KMS-11 (cell line): ENCODE measurements at regions not wholly inside any gene's neighbourhood (a gene's known extent, or its start where the extent isn't known, plus 50 kb on each side); places are given as distances from the start of the nearest gene placed in this dataset.

Experiments
- H2AFZ ChIP-seq: fragments of 200-600 bp; sonication (generic); 2 replicates; pipeline ENCODE4 v1.6.1; 2016; ENCODE audit warnings: antibody characterized with exemption, mixed run types, low read depth
- H3K27ac ChIP-seq: fragments of 200-600 bp; sonication (generic); 2 replicates; pipeline ENCODE4 v1.6.1; 2016; ENCODE audit warnings: mild to moderate bottlenecking, mixed run types
- H3K27me3 ChIP-seq: fragments of 200-600 bp; sonication (generic); 2 replicates; pipeline ENCODE4 v1.6.1; 2017; ENCODE audit warnings: mild to moderate bottlenecking, low read depth, mixed run types, moderate library complexity; ENCODE audit not compliant: insufficient read depth
- H3K36me3 ChIP-seq: fragments of 200-600 bp; sonication (generic); 2 replicates; pipeline ENCODE4 v1.6.1; 2017; ENCODE audit warnings: mild to moderate bottlenecking, mixed run types; ENCODE audit not compliant: insufficient read depth
- H3K4me1 ChIP-seq: fragments of 200-600 bp; sonication (generic); 2 replicates; pipeline ENCODE4 v1.6.1; 2016; ENCODE audit warnings: mild to moderate bottlenecking, low read depth, mixed run types; ENCODE audit not compliant: poor library complexity, severe bottlenecking
- H3K4me2 ChIP-seq: fragments of 200-600 bp; sonication (generic); 2 replicates; pipeline ENCODE4 v1.7.0; 2016; ENCODE audit warnings: mild to moderate bottlenecking, mixed run types
- H3K4me3 ChIP-seq: fragments of 200-600 bp; sonication (generic); IDR thresholded peaks from 2 replicates; pipeline ENCODE4 v1.6.1; 2017; ENCODE audit warnings: low read depth, low read length, mixed read lengths; ENCODE audit not compliant: insufficient read depth
- H3K79me2 ChIP-seq: fragments of 200-600 bp; sonication (generic); 2 replicates; pipeline ENCODE4 v1.6.1; 2016; ENCODE audit warnings: low read depth, mixed run types; ENCODE audit not compliant: insufficient read depth
- H3K9ac ChIP-seq: fragments of 200-600 bp; sonication (generic); 2 replicates; pipeline ENCODE4 v1.6.1; 2016; ENCODE audit warnings: mild to moderate bottlenecking, mixed run types
- H4K20me1 ChIP-seq: fragments of 200-600 bp; sonication (generic); 2 replicates; pipeline ENCODE4 v1.6.1; 2016; ENCODE audit warnings: mild to moderate bottlenecking, mixed run types; ENCODE audit not compliant: insufficient read depth
- TF ChIP-seq, protein P1 (sequence below): fragments of 200-600 bp; sonication (generic); conservative IDR thresholded peaks from 2 replicates; pipeline ENCODE4 v1.6.1; 2017; ENCODE audit warnings: low read depth, mild to moderate bottlenecking, antibody characterized with exemption, low read length, moderate library complexity, mixed read lengths

DNA sequence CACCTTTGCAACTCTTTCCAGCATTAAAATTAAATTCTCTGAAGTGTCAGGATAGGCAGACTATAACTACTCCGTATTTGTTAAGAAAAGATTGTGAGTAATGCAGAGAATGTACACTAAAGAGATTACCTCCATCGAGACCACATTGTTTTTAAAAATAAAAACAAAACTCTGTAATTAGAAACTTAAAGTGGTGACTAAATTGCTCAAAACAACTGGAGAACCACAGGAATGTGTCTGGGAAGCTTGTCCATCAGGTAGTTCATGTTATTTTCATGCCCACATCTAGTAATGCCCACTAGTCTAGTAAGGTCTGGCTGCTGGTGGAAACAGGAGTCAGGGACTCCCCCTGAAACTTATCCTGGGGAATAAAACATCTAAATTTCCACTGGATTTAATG is 103.0 kb upstream of the FOXQ1 start:
- no peak overlapping the region for H3K27ac ChIP-seq
- no peaks in the 10 kb centered on the region for H3K4me1 ChIP-seq
- H4K20me1 ChIP-seq = no peaks in the 10 kb centered on the region
- TF ChIP-seq, protein P1, sequence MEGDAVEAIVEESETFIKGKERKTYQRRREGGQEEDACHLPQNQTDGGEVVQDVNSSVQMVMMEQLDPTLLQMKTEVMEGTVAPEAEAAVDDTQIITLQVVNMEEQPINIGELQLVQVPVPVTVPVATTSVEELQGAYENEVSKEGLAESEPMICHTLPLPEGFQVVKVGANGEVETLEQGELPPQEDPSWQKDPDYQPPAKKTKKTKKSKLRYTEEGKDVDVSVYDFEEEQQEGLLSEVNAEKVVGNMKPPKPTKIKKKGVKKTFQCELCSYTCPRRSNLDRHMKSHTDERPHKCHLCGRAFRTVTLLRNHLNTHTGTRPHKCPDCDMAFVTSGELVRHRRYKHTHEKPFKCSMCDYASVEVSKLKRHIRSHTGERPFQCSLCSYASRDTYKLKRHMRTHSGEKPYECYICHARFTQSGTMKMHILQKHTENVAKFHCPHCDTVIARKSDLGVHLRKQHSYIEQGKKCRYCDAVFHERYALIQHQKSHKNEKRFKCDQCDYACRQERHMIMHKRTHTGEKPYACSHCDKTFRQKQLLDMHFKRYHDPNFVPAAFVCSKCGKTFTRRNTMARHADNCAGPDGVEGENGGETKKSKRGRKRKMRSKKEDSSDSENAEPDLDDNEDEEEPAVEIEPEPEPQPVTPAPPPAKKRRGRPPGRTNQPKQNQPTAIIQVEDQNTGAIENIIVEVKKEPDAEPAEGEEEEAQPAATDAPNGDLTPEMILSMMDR = no peak
- H3K9ac ChIP-seq = no peak overlapping the region
- H3K4me3 ChIP-seq = no peak overlapping the region
- no peak overlapping the region for H3K4me2 ChIP-seq
- no peak overlapping the region for H2AFZ ChIP-seq
- no peaks in the 10 kb centered on the region for H3K27me3 ChIP-seq
- H3K36me3 ChIP-seq = no peaks in the 10 kb centered on the region
- H3K79me2 ChIP-seq = no peaks in the 10 kb centered on the region

DNA sequence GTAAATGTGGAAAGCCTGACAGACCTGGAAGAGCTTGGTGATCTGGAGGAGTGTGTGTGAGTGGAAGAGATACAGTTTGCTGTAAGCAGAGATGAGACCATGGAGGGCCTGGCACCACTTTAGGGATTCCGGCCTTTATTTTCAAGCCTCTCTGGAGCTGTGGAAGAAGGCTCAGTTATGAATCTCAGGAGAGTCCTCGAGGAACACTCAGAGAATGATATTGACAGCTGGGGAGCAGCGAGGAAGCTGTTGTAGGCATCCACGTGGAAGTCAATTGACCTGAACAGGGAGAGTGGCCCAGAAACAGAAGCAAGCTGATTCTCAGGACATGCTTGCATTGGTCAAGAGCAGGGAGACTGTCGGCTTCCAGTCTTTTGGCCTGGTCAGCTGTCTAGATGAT is 108.4 kb upstream of the FOXQ1 start:
- H3K4me2 ChIP-seq = no peak overlapping the region
- no peaks in the 10 kb centered on the region for H3K4me1 ChIP-seq
- no peaks in the 10 kb centered on the region for H3K27me3 ChIP-seq
- no peaks in the 10 kb centered on the region for H3K36me3 ChIP-seq
- H3K9ac ChIP-seq = no peak overlapping the region
- H3K79me2 ChIP-seq = no peaks in the 10 kb centered on the region
- H4K20me1 ChIP-seq = no peaks in the 10 kb centered on the region
- no peak overlapping the region for H3K4me3 ChIP-seq
- TF ChIP-seq, protein P1 = no peak
- no peak overlapping the region for H2AFZ ChIP-seq
- H3K27ac ChIP-seq = no peak overlapping the region

DNA sequence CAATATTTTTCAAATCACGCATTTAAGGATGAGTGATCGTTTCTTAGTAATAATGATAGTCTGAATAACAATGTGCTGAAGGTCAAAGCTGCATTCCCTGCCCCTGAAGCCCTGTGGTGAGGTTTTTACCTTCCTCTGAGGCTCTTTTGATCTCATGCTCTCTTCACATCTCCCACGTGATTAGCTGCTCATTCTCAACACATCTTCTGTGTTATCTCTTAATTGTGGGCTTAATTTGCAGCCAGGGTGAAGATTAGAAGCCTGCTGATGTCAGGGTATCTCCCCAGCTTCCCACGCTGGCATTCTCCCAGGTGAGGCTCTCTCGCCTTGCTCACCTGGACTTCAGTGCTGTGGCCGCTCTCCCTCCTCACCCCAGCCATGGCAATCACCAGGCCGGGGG is 109.7 kb upstream of the FOXQ1 start:
- Histone ChIP-seq H4K20me1 (no peaks in the 10 kb centered on the region), H3K27me3 (no peaks in the 10 kb centered on the region), H3K27ac (no peak overlapping the region), H3K4me3 (no peak overlapping the region), H3K9ac (no peak overlapping the region), H3K36me3 (no peaks in the 10 kb centered on the region), H3K79me2 (no peaks in the 10 kb centered on the region), H3K4me2 (no peak overlapping the region), H3K4me1 (no peaks in the 10 kb centered on the region), H2AFZ (no peak overlapping the region)
- TF ChIP-seq, protein P1 = no peak

DNA sequence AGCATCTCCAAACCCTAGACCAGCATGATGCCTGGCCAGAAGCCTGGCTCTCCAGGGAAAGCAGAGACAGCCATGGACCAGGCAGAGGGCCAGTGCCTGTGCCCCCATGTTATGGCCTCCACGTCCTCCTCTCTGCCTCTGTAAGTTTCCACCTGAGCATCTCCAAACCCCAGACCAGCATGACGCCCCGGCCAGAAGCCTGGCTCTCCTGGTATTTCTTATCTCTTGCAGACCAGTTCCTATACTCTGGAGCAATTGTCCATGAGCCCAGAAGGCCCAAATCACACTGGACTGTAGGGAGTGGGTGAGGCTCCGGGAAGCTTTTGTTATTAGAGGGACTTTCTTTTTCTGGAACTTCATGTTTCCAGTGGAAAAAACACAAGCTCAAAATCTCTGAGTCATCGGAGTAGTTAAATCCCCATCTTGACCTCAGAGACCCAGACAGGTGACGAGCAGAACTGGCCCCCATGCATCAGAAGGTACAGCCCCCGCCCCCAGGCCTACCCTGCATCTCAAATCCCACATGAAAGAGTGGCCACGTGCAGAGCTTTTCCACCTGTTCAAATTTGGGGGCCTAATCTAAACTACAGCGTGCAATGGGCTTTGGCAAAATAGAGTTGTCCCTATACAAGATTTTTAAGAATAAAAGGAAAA is 110.2 kb upstream of the FOXQ1 start:
- no peak overlapping the region for H3K27ac ChIP-seq
- H3K4me2 ChIP-seq = no peak overlapping the region

More for the DNA sequence above, 110.2 kb upstream of the FOXQ1 start:
- TF ChIP-seq, protein P1 = no peak
- no peaks in the 10 kb centered on the region for H3K36me3 ChIP-seq
- no peaks in the 10 kb centered on the region for H4K20me1 ChIP-seq
- no peak overlapping the region for H3K9ac ChIP-seq
- no peak overlapping the region for H2AFZ ChIP-seq
- H3K79me2 ChIP-seq = no peaks in the 10 kb centered on the region
- H3K27me3 ChIP-seq = no peaks in the 10 kb centered on the region
- no peak overlapping the region for H3K4me3 ChIP-seq
- H3K4me1 ChIP-seq = no peaks in the 10 kb centered on the region
